ENCODE measurements at regions not wholly inside any gene's neighbourhood (a gene's known extent, or its start where the extent isn't known, plus 50 kb on each side); places are given as distances from the start of the nearest gene placed in this dataset.
A peak's percentile ranks its signal among the peaks of the same experiment; 100 is the strongest.
"Not testable (repeated sequence)": the region's sequence is repeated elsewhere in the genome, so short reads cannot be mapped to it uniquely, and the experiment has no call there.

DNA sequence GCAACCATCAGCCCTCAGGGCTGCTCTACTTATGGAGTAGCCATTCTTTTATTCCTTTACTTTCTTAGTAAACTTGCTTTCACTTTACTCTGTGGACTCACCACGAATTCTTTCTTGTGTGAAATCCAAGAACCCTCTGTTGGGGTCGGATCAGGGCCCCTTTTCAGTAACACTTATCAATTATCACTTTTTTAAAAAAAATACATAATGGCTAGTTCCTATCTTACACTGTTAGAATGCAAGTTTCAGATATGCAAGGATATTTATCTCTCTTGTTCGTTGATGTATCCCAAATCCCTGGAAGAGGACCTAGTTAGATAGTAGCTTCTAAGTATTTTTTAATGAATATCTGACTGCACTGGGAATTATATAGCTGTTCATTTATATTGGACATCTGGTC is 56.0 kb upstream of the BDP1 start:
- H3K4me3 ChIP-seq (replicated peaks in 1 of 3; ENCODE audit: insufficient read depth in 1 of 3, low read depth in 2 of 3, low read length in 3 of 3); H3K36me3 ChIP-seq (replicated peaks in 1 of 2; ENCODE audit: control insufficient read depth in 1 of 2, insufficient read depth in 2 of 2, low read length in 2 of 2); H3K4me2 ChIP-seq (ENCODE audit: low read depth, low read length); POLR2A ChIA-PET; H3K9ac ChIP-seq (ENCODE audit: insufficient read depth, low read depth, low read length); H3K4me1 ChIP-seq (ENCODE audit: insufficient read depth, low read length); H3K79me2 ChIP-seq (ENCODE audit: insufficient read depth, low read length); H4K20me1 ChIP-seq (ENCODE audit: insufficient read depth, low read length); H3K27ac ChIP-seq (ENCODE audit: extremely low read length, insufficient read depth, low read length); H3K9me3 ChIP-seq (ENCODE audit: low read length); CTCF ChIA-PET (ENCODE audit: low intra/inter-chr PET ratio, low total read pairs); BruUV-seq (replicated peaks); ATAC-seq; in situ Hi-C loops (cut with HindIII; ENCODE audit: extremely low pct_ligation_motif_present, low pct_unique_long_range_greater_than_20kb); H2AFZ ChIP-seq (ENCODE audit: low read length); H3K27me3 ChIP-seq (ENCODE audit: control insufficient read depth in 1 of 2, insufficient read depth in 2 of 2, low read length in 2 of 2); FAIRE-seq; intact Hi-C loops (cut with micrococcal nuclease; ENCODE audit: unreplicated experiment); DNase-seq (ENCODE audit: low spot score): not testable (repeated sequence)
- WGBS (ENCODE audit: low lambda C conversion rate): 0% methylated on average over 3 of the region's 3 CpGs

DNA sequence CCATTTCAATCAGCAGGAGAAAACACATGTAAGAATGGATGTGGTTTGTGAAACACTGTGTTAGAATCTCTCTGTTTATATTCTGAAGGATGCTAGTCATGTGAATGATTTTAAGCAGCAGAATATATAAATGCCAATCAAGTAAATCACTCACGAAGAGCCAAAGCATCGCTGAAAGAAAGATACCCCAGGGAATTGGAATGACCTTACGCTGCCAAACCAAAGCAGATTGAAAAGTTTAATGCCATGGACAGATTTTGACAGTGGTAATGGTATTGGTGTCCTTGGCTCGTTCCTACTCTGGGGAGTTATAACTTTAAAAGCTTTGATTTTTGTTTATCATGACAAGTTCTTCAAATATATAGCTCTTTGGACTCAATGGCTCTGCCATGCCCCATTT is 54.8 kb upstream of the BDP1 start:
- H3K4me2 ChIP-seq (ENCODE audit: low read depth, low read length); CTCF ChIA-PET (ENCODE audit: low intra/inter-chr PET ratio, low total read pairs); H4K20me1 ChIP-seq (ENCODE audit: insufficient read depth, low read length); H3K36me3 ChIP-seq (replicated peaks in 1 of 2; ENCODE audit: control insufficient read depth in 1 of 2, insufficient read depth in 2 of 2, low read length in 2 of 2); H3K4me3 ChIP-seq (replicated peaks in 1 of 3; ENCODE audit: insufficient read depth in 1 of 3, low read depth in 2 of 3, low read length in 3 of 3); FAIRE-seq; H3K27ac ChIP-seq (ENCODE audit: extremely low read length, insufficient read depth, low read length); DNase-seq (ENCODE audit: low spot score); ATAC-seq; H3K27me3 ChIP-seq (ENCODE audit: control insufficient read depth in 1 of 2, insufficient read depth in 2 of 2, low read length in 2 of 2); H3K4me1 ChIP-seq (ENCODE audit: insufficient read depth, low read length); BruUV-seq (replicated peaks); H3K9me3 ChIP-seq (ENCODE audit: low read length); intact Hi-C loops (cut with micrococcal nuclease; ENCODE audit: unreplicated experiment); POLR2A ChIA-PET; H3K9ac ChIP-seq (ENCODE audit: insufficient read depth, low read depth, low read length); H3K79me2 ChIP-seq (ENCODE audit: insufficient read depth, low read length); H2AFZ ChIP-seq (ENCODE audit: low read length); in situ Hi-C loops (cut with HindIII; ENCODE audit: extremely low pct_ligation_motif_present, low pct_unique_long_range_greater_than_20kb): not testable (repeated sequence)
- WGBS (ENCODE audit: low lambda C conversion rate): 51% methylated on average over 4 of the region's 4 CpGs

DNA sequence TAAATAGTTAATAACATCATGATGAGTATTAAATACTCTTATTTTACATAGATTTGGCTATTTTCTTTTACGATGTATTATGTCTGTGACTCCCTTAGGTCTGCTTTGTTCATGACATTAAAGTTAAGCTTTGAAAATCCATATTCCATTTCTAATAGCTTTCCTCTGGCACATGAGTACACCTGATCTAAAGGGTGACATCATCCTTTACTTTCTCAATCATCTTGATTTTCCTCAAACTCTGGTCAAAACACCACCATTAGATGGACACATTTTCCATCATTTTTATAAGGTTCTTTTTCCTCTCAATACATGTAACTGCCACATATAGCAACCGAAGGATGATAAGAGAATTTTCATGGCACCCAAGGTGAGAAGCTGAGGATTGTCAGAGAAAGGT is 54.3 kb upstream of the BDP1 start:
- CTCF ChIA-PET (ENCODE audit: low intra/inter-chr PET ratio, low total read pairs); POLR2A ChIA-PET; H3K36me3 ChIP-seq (replicated peaks in 1 of 2; ENCODE audit: control insufficient read depth in 1 of 2, insufficient read depth in 2 of 2, low read length in 2 of 2); ATAC-seq; BruUV-seq (replicated peaks); H4K20me1 ChIP-seq (ENCODE audit: insufficient read depth, low read length); H2AFZ ChIP-seq (ENCODE audit: low read length); H3K9ac ChIP-seq (ENCODE audit: insufficient read depth, low read depth, low read length); H3K79me2 ChIP-seq (ENCODE audit: insufficient read depth, low read length); FAIRE-seq; H3K27ac ChIP-seq (ENCODE audit: extremely low read length, insufficient read depth, low read length); H3K9me3 ChIP-seq (ENCODE audit: low read length); in situ Hi-C loops (cut with HindIII; ENCODE audit: extremely low pct_ligation_motif_present, low pct_unique_long_range_greater_than_20kb); H3K4me2 ChIP-seq (ENCODE audit: low read depth, low read length); DNase-seq (ENCODE audit: low spot score); H3K27me3 ChIP-seq (ENCODE audit: control insufficient read depth in 1 of 2, insufficient read depth in 2 of 2, low read length in 2 of 2); H3K4me3 ChIP-seq (replicated peaks in 1 of 3; ENCODE audit: insufficient read depth in 1 of 3, low read depth in 2 of 3, low read length in 3 of 3); intact Hi-C loops (cut with micrococcal nuclease; ENCODE audit: unreplicated experiment); H3K4me1 ChIP-seq (ENCODE audit: insufficient read depth, low read length); TF ChIP-seq ATF7 (CRISPR knock-in tag; IDR thresholded peaks at IDR 0.05): not testable (repeated sequence)
- WGBS (ENCODE audit: low lambda C conversion rate): 47% methylated on average over 2 of the region's 2 CpGs
- TF ChIP-seq ATF7 (IDR thresholded peaks at IDR 0.05): peak; percentile 68

DNA sequence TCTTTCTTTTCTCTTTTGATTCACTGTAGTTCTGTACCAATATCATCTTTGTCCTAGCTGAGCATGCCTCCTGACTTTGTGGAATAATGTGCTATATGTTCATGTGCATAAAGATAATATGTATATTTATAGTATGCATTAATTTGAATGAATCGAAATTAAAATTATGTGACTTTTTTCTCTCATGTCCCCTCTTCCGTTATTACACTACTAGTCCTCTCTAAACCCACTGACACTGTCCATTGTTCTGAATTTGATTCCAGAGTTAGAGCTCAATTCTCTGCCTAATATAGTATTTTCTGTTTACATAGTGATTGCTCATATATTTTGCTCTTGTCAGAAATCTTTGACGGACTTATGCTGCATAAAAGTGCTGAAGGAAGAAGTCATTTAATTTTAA is 53.9 kb upstream of the BDP1 start:
- H4K20me1 ChIP-seq (ENCODE audit: insufficient read depth, low read length); FAIRE-seq; in situ Hi-C loops (cut with HindIII; ENCODE audit: extremely low pct_ligation_motif_present, low pct_unique_long_range_greater_than_20kb); intact Hi-C loops (cut with micrococcal nuclease; ENCODE audit: unreplicated experiment); H2AFZ ChIP-seq (ENCODE audit: low read length); POLR2A ChIA-PET; H3K4me3 ChIP-seq (replicated peaks in 1 of 3; ENCODE audit: insufficient read depth in 1 of 3, low read depth in 2 of 3, low read length in 3 of 3); ATAC-seq; H3K9ac ChIP-seq (ENCODE audit: insufficient read depth, low read depth, low read length); H3K4me1 ChIP-seq (ENCODE audit: insufficient read depth, low read length); CTCF ChIA-PET (ENCODE audit: low intra/inter-chr PET ratio, low total read pairs); H3K27ac ChIP-seq (ENCODE audit: extremely low read length, insufficient read depth, low read length); H3K4me2 ChIP-seq (ENCODE audit: low read depth, low read length); H3K27me3 ChIP-seq (ENCODE audit: control insufficient read depth in 1 of 2, insufficient read depth in 2 of 2, low read length in 2 of 2); H3K79me2 ChIP-seq (ENCODE audit: insufficient read depth, low read length); DNase-seq (ENCODE audit: low spot score); H3K36me3 ChIP-seq (replicated peaks in 1 of 2; ENCODE audit: control insufficient read depth in 1 of 2, insufficient read depth in 2 of 2, low read length in 2 of 2); H3K9me3 ChIP-seq (ENCODE audit: low read length); BruUV-seq (replicated peaks): not testable (repeated sequence)
- WGBS (ENCODE audit: low lambda C conversion rate): 1% methylated on average over 3 of the region's 3 CpGs

Data from HepG2 (cell line).